WERI-Rb-1 (cell line): ENCODE measurements at regions not wholly inside any gene's neighbourhood (a gene's known extent, or its start where the extent isn't known, plus 50 kb on each side); places are given as distances from the start of the nearest gene placed in this dataset.
A peak's percentile ranks its signal among the peaks of the same experiment; 100 is the strongest.
"Not testable (repeated sequence)": the region's sequence is repeated elsewhere in the genome, so short reads cannot be mapped to it uniquely, and the experiment has no call there.

Experiments
- DNase-seq: peaks from one replicate; pipeline ENCODE4 v3.0.0-alpha.2; 2020
- H3K27ac ChIP-seq: fragments of 250-450 bp; sonication (Bioruptor Pico); 2 replicates; pipeline ENCODE4 v1.5.1; 2020; ENCODE audit warnings: mild to moderate bottlenecking, moderate library complexity
- H3K27me3 ChIP-seq: fragments of 250-450 bp; sonication (Bioruptor Pico); 2 replicates; pipeline ENCODE4 v1.5.1; 2021; ENCODE audit warnings: mild to moderate bottlenecking, low read depth, moderate library complexity; ENCODE audit not compliant: insufficient read depth, severe bottlenecking
- H3K36me3 ChIP-seq: fragments of 250-450 bp; sonication (Bioruptor Pico); 2 replicates; pipeline ENCODE4 v1.5.1; 2020; ENCODE audit warnings: mild to moderate bottlenecking, moderate library complexity
- H3K4me3 ChIP-seq: 2 replicates; pipeline ENCODE4 v1.5.1; 2011; ENCODE audit warnings: low read depth, mild to moderate bottlenecking, control low read depth, low read length
- H3K9me3 ChIP-seq: fragments of 250-450 bp; sonication (Bioruptor Pico); 2 replicates; pipeline ENCODE4 v1.5.1; 2021; ENCODE audit warnings: mild to moderate bottlenecking, moderate library complexity; ENCODE audit not compliant: severe bottlenecking
- TF ChIP-seq, protein P1 (sequence below): IDR thresholded peaks from 2 replicates; pipeline ENCODE4 v1.5.1; 2011; ENCODE audit warnings: low read depth, mild to moderate bottlenecking, control low read depth, inconsistent platforms, low read length

DNA sequence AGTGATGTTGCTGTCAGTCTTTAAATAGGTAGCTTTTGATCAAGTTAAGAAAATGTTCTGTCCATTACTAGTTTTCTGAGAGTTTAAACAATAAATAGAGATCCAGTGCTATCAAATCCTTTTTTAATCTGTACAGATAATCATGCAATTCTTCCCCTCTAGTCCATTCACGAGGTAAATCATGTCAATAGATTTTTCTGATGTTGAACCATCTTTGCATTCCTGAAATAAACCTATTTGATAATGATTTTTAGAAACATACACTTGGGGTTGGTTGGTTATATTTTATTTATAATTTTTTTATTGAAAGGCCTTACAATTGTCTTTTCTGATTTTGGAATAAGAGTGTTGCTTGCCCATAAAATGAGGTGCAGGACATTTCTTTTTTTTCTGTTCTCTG, 95.0 kb downstream of the FAM53A start:
- H3K36me3 ChIP-seq, result no peaks in the 10 kb centered on the region
- H3K27ac ChIP-seq, result no peak overlapping the region
- no peak overlapping the region for H3K4me3 ChIP-seq
- TF ChIP-seq, protein P1, sequence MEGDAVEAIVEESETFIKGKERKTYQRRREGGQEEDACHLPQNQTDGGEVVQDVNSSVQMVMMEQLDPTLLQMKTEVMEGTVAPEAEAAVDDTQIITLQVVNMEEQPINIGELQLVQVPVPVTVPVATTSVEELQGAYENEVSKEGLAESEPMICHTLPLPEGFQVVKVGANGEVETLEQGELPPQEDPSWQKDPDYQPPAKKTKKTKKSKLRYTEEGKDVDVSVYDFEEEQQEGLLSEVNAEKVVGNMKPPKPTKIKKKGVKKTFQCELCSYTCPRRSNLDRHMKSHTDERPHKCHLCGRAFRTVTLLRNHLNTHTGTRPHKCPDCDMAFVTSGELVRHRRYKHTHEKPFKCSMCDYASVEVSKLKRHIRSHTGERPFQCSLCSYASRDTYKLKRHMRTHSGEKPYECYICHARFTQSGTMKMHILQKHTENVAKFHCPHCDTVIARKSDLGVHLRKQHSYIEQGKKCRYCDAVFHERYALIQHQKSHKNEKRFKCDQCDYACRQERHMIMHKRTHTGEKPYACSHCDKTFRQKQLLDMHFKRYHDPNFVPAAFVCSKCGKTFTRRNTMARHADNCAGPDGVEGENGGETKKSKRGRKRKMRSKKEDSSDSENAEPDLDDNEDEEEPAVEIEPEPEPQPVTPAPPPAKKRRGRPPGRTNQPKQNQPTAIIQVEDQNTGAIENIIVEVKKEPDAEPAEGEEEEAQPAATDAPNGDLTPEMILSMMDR, result no peak
- H3K9me3 ChIP-seq, result peaks cover 8% of the 10 kb centered on the region
- no peaks in the 10 kb centered on the region for H3K27me3 ChIP-seq
- DNase-seq, result no peak

DNA sequence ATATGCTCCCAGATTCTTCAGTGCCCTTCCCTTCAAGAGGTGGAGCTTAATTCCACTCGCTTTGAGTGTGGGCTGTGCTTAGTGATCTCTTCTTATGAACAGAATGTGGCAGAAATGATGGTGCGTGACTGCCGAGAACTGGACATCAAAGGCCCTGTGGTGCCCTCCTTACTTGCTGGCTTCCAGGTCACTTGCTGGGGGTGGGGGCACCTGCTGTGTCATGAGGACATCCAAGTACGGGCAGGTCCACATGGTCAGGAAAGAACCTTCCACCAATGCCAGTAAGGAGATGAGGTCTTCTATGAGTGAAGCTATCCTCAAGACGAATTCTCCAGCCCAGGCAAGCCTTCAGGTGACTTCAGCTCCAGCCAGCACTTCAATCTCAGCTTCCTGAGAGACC, 95.8 kb downstream of the FAM53A start:
- no peak overlapping the region for H3K27ac ChIP-seq
- H3K27me3 ChIP-seq, result no peaks in the 10 kb centered on the region
- peaks cover 13% of the 10 kb centered on the region for H3K9me3 ChIP-seq
- no peak overlapping the region for H3K4me3 ChIP-seq
- DNase-seq, result no peak
- no peaks in the 10 kb centered on the region for H3K36me3 ChIP-seq
- TF ChIP-seq, protein P1, result no peak

DNA sequence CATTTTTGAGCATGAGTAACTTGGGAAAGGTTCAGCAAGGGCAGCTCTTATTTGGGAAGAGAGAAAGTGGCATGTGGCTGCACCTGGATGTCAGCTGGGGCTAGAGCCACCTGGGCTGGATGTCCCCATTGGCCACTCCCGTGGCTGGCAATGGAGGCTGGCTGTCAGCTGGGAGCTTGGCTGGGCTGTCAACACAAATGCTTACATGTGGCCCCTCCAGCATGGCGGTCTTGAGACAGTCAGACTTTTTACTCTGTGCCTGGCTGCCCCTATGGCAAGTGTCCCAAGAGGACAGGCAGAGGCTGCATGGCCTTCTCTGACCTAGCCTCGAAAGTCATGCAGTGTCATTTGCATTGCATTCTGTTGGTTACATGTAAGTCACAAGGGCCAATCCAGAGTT, 99.6 kb downstream of the FAM53A start:
- TF ChIP-seq, protein P1, result no peak
- no peak overlapping the region for H3K4me3 ChIP-seq
- H3K9me3 ChIP-seq, result peaks cover 9% of the 10 kb centered on the region
- no peaks in the 10 kb centered on the region for H3K36me3 ChIP-seq
- H3K27ac ChIP-seq, result no peak overlapping the region
- no peak for DNase-seq
- H3K27me3 ChIP-seq, result no peaks in the 10 kb centered on the region

DNA sequence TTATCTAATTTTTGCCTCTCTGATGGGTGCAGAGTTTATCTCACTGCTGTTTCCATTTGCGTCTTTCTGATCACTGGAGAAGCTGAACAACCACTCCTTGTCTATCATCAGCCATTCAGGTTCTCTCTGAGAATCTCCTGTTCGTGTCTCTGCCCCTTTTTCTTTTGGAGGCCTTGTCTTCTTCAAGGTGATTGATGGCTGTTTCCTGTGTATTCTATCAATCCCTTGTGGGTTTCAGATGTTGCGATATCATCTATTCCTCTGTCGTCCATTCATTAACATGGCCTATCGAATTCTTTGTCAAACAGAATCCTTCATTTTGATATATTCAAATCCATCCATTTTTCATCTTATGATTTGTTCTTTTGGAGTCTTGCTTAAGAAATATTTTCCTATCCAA, 100.3 kb downstream of the FAM53A start:
- H3K27ac ChIP-seq, result no peak overlapping the region
- no peak for DNase-seq
- H3K9me3 ChIP-seq, result peaks cover 9% of the 10 kb centered on the region
- no peaks in the 10 kb centered on the region for H3K36me3 ChIP-seq
- H3K27me3 ChIP-seq, result no peaks in the 10 kb centered on the region
- TF ChIP-seq, protein P1, result no peak
- no peak overlapping the region for H3K4me3 ChIP-seq

DNA sequence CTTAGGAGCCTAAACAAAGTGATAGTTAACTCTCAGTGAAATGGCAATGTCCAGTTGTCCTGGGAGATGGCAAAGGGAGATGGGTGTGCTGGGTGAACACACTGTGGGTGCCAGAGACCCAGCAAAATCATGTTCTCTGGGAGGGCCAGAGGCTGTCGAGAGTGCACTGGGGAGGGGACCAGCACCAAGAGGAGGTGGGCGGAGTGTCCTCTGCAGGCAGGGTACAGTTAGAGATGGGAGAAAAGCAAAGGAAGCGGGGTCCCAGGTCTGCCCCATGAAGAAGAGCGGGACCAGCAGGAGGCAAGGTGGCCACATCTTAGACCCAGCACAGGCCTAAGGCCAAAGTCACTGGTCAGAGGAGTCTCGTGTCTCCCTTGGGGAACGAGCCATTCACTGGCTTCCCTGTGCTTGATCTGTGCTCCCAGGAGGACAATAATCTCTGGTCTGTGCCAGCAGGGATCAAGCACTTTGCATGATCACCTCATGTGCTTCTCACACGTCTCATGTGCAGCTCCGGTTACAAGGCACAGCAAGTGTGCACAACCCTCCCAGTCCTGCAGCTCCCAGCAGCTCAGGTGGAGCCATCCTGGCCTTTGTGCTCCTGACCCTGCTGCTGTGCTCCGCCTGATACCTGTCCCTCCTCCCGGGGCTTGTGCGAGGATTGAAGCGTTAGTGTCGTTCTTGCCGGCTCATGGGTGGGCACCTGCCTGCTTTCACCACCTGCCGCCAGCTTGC, 100.9 kb downstream of the FAM53A start:
- H3K9me3 ChIP-seq, result peaks cover 9% of the 10 kb centered on the region
- no peaks in the 10 kb centered on the region for H3K27me3 ChIP-seq
- TF ChIP-seq, protein P1, result no peak
- no peak overlapping the region for H3K27ac ChIP-seq
- H3K4me3 ChIP-seq, result no peak overlapping the region
- DNase-seq, result no peak
- no peaks in the 10 kb centered on the region for H3K36me3 ChIP-seq

DNA sequence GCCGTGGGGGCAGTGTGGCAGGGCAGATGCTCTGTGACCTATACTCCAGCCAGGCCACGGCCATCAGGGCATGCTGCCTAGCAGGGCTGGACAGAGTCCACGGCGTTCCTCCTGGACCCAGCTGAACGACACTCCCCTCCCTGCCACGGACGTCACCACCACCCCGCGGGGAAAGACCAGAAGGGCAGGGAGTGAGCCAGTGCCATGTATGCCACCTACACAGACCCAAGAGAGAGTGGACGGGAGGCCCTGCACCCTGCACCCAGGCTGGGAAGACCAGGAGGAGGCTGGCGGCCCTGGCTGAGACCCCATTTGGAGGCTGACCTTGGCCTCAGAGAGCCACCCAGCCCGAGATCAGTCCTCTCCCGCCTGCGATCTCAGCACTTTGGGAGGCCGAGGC, 101.9 kb downstream of the FAM53A start:
- peaks cover 9% of the 10 kb centered on the region for H3K9me3 ChIP-seq
- TF ChIP-seq, protein P1, result no peak
- no peak for DNase-seq
- H3K4me3 ChIP-seq, result no peak overlapping the region
- H3K27ac ChIP-seq, result no peak overlapping the region
- no peaks in the 10 kb centered on the region for H3K27me3 ChIP-seq
- no peaks in the 10 kb centered on the region for H3K36me3 ChIP-seq

DNA sequence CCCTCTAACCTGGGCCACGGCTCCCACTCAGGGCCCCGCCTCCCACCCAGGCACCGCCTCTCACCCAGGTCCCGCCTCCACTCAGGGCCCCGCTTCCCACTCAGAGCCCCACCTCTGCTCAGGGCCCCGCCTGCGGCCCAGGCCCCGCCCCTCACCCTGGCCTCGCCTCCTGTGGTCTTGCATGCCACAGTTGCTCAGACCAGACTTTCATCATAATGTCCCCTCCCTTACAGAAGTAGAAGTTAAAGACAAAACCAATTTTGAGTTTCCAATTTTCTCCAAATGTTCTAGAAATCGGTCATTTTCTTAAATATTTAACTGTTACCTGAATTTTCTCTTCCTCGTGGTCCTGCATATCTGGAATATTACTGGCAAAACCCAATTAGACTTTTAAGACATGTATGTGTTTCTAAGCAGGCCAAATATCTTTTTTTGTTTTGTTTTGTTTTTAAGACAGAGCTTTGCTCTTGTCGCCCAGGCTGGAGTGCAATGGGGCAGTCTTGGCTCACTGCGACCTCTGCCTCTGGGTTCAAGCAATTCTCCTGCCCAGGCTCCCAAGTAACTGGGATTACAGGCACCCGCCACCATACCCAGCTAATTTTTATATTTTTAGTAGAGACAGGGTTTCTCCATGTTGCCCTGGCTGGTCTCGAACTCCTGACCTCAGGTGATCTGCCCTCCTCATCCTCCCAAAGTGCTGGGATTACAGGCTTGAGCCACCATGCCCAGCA, 102.8 kb downstream of the FAM53A start:
- peak; percentile 79 for DNase-seq
- H3K36me3 ChIP-seq, H3K27ac ChIP-seq, H3K4me3 ChIP-seq, H3K27me3 ChIP-seq, H3K9me3 ChIP-seq: not testable (repeated sequence)

DNA sequence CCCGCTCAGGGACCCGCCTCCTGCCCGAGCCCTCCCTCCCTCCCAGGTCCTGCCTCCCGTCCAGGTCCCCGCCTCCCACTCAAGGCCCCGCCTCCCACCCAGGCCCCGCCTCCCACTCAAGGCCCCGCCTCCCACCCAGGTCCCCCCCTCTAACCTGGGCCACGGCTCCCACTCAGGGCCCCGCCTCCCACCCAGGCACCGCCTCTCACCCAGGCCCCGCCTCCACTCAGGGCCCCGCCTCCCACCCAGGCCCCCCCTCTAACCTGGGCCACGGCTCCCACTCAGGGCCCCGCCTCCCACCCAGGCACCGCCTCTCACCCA, 103.5 kb downstream of the FAM53A start:
- not testable (repeated sequence) for DNase-seq, H3K4me3 ChIP-seq, H3K36me3 ChIP-seq, H3K27me3 ChIP-seq, H3K9me3 ChIP-seq, H3K27ac ChIP-seq
